GM10248 (cell line): ENCODE measurements at regions not wholly inside any gene's neighbourhood (a gene's known extent, or its start where the extent isn't known, plus 50 kb on each side); places are given as distances from the start of the nearest gene placed in this dataset.

ENCODE experiments used
- CTCF ChIA-PET: fragments of 300-600 bp; sonication (Branson Sonifier 250); formaldehyde crosslinking; extraction: SDS; loops from one replicate; lab custom pipeline; 2021; ENCODE audit warnings: antibody characterized with exemption; lab: Yijun Ruan, JAX
- POLR2A ChIA-PET: fragments of 350-650 bp; sonication (Branson Sonifier 250); formaldehyde crosslinking; extraction: SDS; loops from one replicate; lab custom pipeline; 2020; ENCODE audit warnings: antibody characterized with exemption; lab: Yijun Ruan, JAX
- DNase-seq: peaks from one replicate; pipeline ENCODE4 v3.0.0; 2012; ENCODE audit errors: extremely low spot score
- TF ChIP-seq, protein P1 (sequence below): IDR thresholded peaks from 2 replicates; pipeline ENCODE4 v1.5.1; 2012; ENCODE audit warnings: mild to moderate bottlenecking, low read depth; ENCODE audit errors: extremely low read depth, missing control alignments, control extremely low read depth

DNA sequence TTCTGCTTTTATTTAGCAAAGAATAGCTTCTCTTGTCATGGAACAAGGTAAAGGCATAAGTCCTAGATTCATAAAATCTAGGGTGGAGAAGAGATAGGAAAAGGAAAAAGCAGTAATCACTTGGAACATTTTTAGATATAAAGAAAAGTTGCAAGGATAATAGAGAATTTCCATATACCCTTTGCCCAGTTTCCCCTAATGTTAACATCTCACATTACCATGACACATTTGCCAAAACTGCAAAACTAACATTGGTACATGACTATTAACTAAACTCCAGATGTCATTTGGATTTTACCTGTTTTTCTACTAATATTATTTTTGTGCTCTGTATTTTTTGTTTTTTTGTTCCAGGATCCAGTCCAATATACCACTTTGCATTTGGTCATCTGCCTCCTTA, 265.1 kb downstream of the ETAA1 start:
- TF ChIP-seq, protein P1, sequence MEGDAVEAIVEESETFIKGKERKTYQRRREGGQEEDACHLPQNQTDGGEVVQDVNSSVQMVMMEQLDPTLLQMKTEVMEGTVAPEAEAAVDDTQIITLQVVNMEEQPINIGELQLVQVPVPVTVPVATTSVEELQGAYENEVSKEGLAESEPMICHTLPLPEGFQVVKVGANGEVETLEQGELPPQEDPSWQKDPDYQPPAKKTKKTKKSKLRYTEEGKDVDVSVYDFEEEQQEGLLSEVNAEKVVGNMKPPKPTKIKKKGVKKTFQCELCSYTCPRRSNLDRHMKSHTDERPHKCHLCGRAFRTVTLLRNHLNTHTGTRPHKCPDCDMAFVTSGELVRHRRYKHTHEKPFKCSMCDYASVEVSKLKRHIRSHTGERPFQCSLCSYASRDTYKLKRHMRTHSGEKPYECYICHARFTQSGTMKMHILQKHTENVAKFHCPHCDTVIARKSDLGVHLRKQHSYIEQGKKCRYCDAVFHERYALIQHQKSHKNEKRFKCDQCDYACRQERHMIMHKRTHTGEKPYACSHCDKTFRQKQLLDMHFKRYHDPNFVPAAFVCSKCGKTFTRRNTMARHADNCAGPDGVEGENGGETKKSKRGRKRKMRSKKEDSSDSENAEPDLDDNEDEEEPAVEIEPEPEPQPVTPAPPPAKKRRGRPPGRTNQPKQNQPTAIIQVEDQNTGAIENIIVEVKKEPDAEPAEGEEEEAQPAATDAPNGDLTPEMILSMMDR = no peak
- no peak for DNase-seq
- ChIA-PET CTCF (interaction anchor here (2.0 kb wide), 1 partner anchor 10 kb away, joined by 5 read pairs; no protein-coding TSS in a partner anchor), POLR2A (no interaction called here)

DNA sequence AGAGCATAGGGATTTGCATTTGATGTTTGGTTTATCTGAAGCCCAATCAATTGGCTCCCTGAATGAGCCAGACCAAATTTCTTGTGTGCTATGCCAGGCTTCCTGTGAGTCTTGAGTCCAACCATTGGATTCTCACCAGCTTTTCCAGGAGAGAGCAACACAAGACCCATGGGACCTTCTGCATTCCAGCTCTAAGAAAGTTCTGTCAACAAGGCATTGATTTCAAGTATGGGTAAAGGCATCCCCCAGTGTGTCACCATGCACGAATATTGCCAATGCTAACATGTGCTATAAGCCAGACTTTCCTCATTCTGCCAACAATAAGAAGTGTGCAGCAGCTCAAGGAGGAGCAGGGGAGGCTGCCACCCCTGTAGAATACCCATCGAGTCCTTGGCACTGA, 266.6 kb downstream of the ETAA1 start:
- DNase-seq = no peak
- ChIA-PET POLR2A (no interaction called here), CTCF (interaction anchor here (1.3 kb wide), 1 partner anchor 14 kb away, joined by 3 read pairs; no protein-coding TSS in a partner anchor)
- TF ChIP-seq, protein P1 = no peak

DNA sequence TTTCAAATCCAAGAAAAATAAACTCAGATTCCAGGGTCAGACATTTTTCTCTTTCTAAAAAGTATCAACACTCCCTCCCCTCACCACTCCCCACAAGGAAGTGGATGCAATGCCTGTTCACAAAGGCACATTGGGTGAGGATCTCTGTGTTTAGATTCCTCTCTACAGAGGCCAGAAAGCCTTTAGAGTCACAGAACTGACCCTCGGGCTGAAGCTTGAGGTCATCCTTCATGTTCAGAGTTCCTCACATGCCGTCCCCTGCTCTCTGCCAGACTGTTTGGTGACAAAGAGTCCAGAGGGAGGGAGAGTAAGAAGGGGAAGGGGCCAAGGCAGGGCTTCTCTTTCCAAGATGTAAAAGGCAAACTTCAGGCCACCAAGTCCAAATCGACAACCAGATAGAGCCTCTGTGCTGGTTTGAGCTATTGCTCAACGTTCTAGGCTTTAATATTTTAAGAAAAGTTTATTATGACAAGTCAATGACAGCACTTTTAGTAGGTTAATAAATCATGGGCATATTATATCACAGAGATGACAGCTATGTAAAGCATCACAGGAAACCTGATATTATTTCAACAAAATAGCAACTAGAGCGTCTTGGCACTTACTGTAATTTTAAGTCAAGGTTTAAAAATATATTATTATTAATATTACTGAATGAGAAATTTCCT, 269.4 kb downstream of the ETAA1 start:
- ChIA-PET POLR2A (interaction anchor here (0.6 kb wide), 1 partner anchor 299 kb away, joined by 3 read pairs; no protein-coding TSS in a partner anchor), CTCF (interaction anchor here (1.0 kb wide), 1 partner anchor 15 kb away, joined by 3 read pairs; no protein-coding TSS in a partner anchor)
- TF ChIP-seq, protein P1 = no peak

DNA sequence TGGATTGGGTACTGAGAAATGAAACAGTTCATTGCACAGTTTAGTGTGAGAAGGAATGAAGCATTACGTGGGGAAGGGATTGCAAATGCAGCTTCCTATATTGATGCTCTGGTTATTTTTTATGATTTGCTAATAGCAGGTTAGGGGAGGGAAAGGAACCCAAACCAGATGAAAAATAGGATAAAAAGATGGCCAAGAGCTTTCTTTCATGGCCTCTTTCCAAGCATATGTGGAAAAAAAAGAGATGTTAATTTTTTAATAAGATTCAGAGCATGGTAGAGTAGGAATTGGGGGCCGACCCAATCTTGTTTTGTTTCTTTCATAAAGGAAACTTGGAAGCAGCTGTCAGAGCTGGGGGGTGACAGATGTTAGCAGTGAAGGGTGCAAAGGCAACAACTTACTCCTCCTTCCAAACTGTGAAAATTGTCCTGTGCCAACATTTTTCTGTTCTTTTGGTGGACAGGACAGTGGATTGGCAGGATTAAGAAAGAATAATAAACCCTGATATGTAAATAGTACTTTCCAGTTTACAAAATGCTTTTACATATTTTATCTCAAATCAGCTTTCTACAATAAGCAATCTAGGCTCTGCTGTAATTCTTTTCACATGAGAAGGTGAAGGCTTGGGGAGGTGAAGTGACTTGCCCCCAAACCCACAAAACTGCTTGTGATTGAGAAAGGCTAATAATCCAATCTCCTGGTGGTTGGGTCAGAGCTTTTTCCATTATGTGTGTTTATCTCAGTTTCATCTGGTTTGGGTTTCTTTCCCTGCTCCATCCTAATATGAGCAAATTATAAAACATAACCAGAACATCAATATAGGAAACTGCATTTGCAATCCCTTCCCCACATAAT, 270.1 kb downstream of the ETAA1 start:
- TF ChIP-seq, protein P1 = no peak
- DNase-seq = no peak
- ChIA-PET CTCF (interaction anchor here (1.0 kb wide), 2 partner anchors 14 to 16 kb away, joined by 3 read pairs; no protein-coding TSS in a partner anchor), POLR2A (interaction anchor here (0.6 kb wide), 1 partner anchor 298 kb away, joined by 3 read pairs; no protein-coding TSS in a partner anchor)

More for the DNA sequence above, 269.4 kb downstream of the ETAA1 start:
- no peak for DNase-seq

DNA sequence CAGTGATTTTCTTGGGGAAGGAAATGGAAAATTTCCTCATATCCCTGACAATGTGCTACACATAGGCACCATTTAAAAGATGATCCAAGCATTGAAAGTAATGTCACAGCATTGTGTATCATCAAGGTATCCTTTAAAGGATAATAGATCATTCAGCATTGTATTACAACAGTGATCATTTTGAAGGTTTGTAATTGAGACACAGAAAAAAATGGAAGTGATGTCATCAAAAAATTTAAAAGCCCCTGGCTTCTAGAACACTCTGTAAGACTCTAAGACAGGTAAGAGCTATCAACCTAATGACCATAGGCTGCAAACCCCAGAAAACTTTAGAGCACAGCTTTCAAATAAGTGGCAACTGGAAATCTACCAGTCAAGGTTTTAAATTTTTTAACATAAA, 271.4 kb downstream of the ETAA1 start:
- no peak for DNase-seq
- POLR2A ChIA-PET = no interaction called here
- TF ChIP-seq, protein P1 = no peak
- CTCF ChIA-PET = interaction anchor here (1.0 kb wide), 1 partner anchor 13 kb away, joined by 3 read pairs; no protein-coding TSS in a partner anchor

DNA sequence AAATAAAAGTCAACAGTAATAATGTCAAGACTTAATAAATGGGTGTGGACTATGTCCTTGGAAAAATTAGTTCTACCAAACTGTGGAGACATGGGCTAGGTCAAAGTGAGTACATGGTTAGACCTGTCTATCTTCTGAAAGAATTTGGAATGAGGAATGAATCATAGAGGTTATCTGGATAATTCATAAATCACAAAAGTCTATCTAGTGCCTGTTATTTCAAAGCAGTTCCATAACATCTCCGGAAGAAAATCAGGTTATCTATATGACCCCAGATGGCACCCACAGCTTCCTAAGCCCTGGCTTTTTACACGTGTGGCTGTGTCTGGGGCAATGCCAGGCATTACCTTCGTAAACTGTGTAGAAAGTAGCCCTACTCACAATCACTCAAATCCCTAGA, 272.0 kb downstream of the ETAA1 start:
- TF ChIP-seq, protein P1 = no peak
- ChIA-PET CTCF (no interaction called here), POLR2A (no interaction called here)

More for the DNA sequence above, 272.0 kb downstream of the ETAA1 start:
- DNase-seq = no peak
